ENCODE measurements at regions not wholly inside any gene's neighbourhood (a gene's known extent, or its start where the extent isn't known, plus 50 kb on each side); places are given as distances from the start of the nearest gene placed in this dataset.

- 70 to 80% methylated on average over 5 of the region's 5 CpGs for WGBS, 2 donors
- Histone ChIP-seq H3K4me1 (peaks cover 5 to 28% of the 10 kb centered on the region in 2 donors), H3K9me3 (no peaks in the 10 kb centered on the region), H3K36me3 (no peaks in the 10 kb centered on the region), H3K27me3 (no peaks in the 10 kb centered on the region), H3K4me3 (replicated peaks in 1 of 3) (no peak overlapping the region), H3K27ac (no peak overlapping the region)
- intact Hi-C loops (cut with DNase I), result no loop called here
- DNase-seq, result no peak
- TF ChIP-seq POLR2A (IDR thresholded peaks at IDR 0.05) (no peak), CTCF (IDR thresholded peaks at IDR 0.05) (no peak)
Measured at GRCh38 chr3:43926055-43926454, 235.3 kb downstream of the ABHD5 start.

GRCh38 chr3:43932921-43933320 is 242.2 kb downstream of the ABHD5 start:
- H3K4me1 ChIP-seq, result no peaks in the 10 kb centered on the region
- intact Hi-C loops (cut with DNase I), result no loop called here
- TF ChIP-seq POLR2A (IDR thresholded peaks at IDR 0.05) (no peak), CTCF (IDR thresholded peaks at IDR 0.05) (no peak)
- H3K27me3 ChIP-seq, result no peaks in the 10 kb centered on the region
- 55 to 85% methylated on average over 3 of the region's 3 CpGs for WGBS, 2 donors
- no peak overlapping the region for H3K4me3 ChIP-seq (replicated peaks in 1 of 3)
- H3K36me3 ChIP-seq, result no peaks in the 10 kb centered on the region
- no peak overlapping the region for H3K27ac ChIP-seq
- no peak for DNase-seq
- H3K9me3 ChIP-seq, result no peaks in the 10 kb centered on the region

- H3K9me3 ChIP-seq, result no peaks in the 10 kb centered on the region
- no peak overlapping the region for H3K27ac ChIP-seq
- intact Hi-C loops (cut with DNase I), result no loop called here
- H3K27me3 ChIP-seq, result no peaks in the 10 kb centered on the region
- peaks cover 0 to 13% of the 10 kb centered on the region in 2 donors for H3K4me1 ChIP-seq
- H3K4me3 ChIP-seq (replicated peaks in 1 of 3), result no peak overlapping the region
- DNase-seq, result no peak
- no peaks in the 10 kb centered on the region for H3K36me3 ChIP-seq
- 88 to 90% methylated on average over 5 of the region's 5 CpGs for WGBS, 2 donors
- TF ChIP-seq POLR2A (IDR thresholded peaks at IDR 0.05), result no peak
- no peak for TF ChIP-seq CTCF (IDR thresholded peaks at IDR 0.05)
Measured at GRCh38 chr3:43948013-43948412, 257.3 kb downstream of the ABHD5 start.

GRCh38 chr3:43949594-43949993 is 258.9 kb downstream of the ABHD5 start:
- H3K9me3 ChIP-seq, result no peaks in the 10 kb centered on the region
- peaks cover 11 to 26% of the 10 kb centered on the region in 2 donors for H3K4me1 ChIP-seq
- no peak overlapping the region for H3K27ac ChIP-seq
- no peak for TF ChIP-seq CTCF (IDR thresholded peaks at IDR 0.05)
- TF ChIP-seq POLR2A (IDR thresholded peaks at IDR 0.05), result no peak
- no peak for DNase-seq
- H3K27me3 ChIP-seq, result no peaks in the 10 kb centered on the region
- intact Hi-C loops (cut with DNase I), result no loop called here
- H3K36me3 ChIP-seq, result no peaks in the 10 kb centered on the region
- 81 to 97% methylated on average over 6 of the region's 6 CpGs for WGBS, 2 donors
- H3K4me3 ChIP-seq (replicated peaks in 1 of 3), result no peak overlapping the region

- Histone ChIP-seq H3K27ac (no peak overlapping the region), H3K27me3 (no peaks in the 10 kb centered on the region), H3K4me3 (replicated peaks in 1 of 3) (no peak overlapping the region), H3K4me1 (peaks cover 13 to 34% of the 10 kb centered on the region in 2 donors), H3K9me3 (no peaks in the 10 kb centered on the region), H3K36me3 (no peaks in the 10 kb centered on the region)
- DNase-seq, result peak in 1 of 2 donors; percentile 10
- 55 to 73% methylated on average over 4 of the region's 4 CpGs for WGBS, 2 donors
- no peak for TF ChIP-seq POLR2A (IDR thresholded peaks at IDR 0.05)
- intact Hi-C loops (cut with DNase I), result no loop called here
Measured at GRCh38 chr3:43950775-43951174, 260.0 kb downstream of the ABHD5 start.

- Histone ChIP-seq H3K9me3 (no peaks in the 10 kb centered on the region), H3K27ac (no peak overlapping the region), H3K4me1 (peaks cover 13 to 42% of the 10 kb centered on the region in 2 donors), H3K4me3 (replicated peaks in 1 of 3) (no peak overlapping the region), H3K36me3 (no peaks in the 10 kb centered on the region), H3K27me3 (no peaks in the 10 kb centered on the region)
- TF ChIP-seq CTCF (IDR thresholded peaks at IDR 0.05), result no peak
- intact Hi-C loops (cut with DNase I), result no loop called here
- WGBS, 2 donors, result 87 to 91% methylated on average over 4 of the region's 4 CpGs
- DNase-seq, result no peak
Measured at GRCh38 chr3:43951813-43952212, 261.1 kb downstream of the ABHD5 start.
